ENCODE measurements at regions not wholly inside any gene's neighbourhood (a gene's known extent, or its start where the extent isn't known, plus 50 kb on each side); places are given as distances from the start of the nearest gene placed in this dataset.

GRCh38 chr17:73724990-73725389 is 80.7 kb upstream of the SDK2 start:
- DNase-seq: no peak

GRCh38 chr17:73725794-73726515 is 81.7 kb upstream of the SDK2 start:
- no peak for DNase-seq

- no peak for DNase-seq
Measured at GRCh38 chr17:73727941-73728340, 83.7 kb upstream of the SDK2 start.

- no peak for DNase-seq
Measured at GRCh38 chr17:73729101-73729500, 84.9 kb upstream of the SDK2 start.

- DNase-seq: no peak
Measured at GRCh38 chr17:73731733-73732132, 87.5 kb upstream of the SDK2 start.

- no peak for DNase-seq
Measured at GRCh38 chr17:73733517-73733916, 89.3 kb upstream of the SDK2 start.

GRCh38 chr17:73735245-73735644 is 91.0 kb upstream of the SDK2 start:
- no peak for DNase-seq

GRCh38 chr17:73738751-73739575 is 94.7 kb upstream of the SDK2 start:
- no peak for DNase-seq

GRCh38 chr17:73740370-73740769 is 96.1 kb upstream of the SDK2 start:
- no peak for DNase-seq

GRCh38 chr17:73742948-73743381 is 98.7 kb upstream of the SDK2 start:
- no peak for DNase-seq

GRCh38 chr17:73743518-73744201 is 99.4 kb upstream of the SDK2 start:
- DNase-seq: no peak

GRCh38 chr17:73744411-73744810 is 100.2 kb upstream of the SDK2 start:
- no peak for DNase-seq

- DNase-seq: no peak
Measured at GRCh38 chr17:73746314-73747073, 102.2 kb upstream of the SDK2 start.

- no peak for DNase-seq
Measured at GRCh38 chr17:73747221-73748002, 103.2 kb upstream of the SDK2 start.

- no peak for DNase-seq
Measured at GRCh38 chr17:73748508-73748907, 104.3 kb upstream of the SDK2 start.

- no peak for DNase-seq
Measured at GRCh38 chr17:73749337-73749823, 105.1 kb upstream of the SDK2 start.

GRCh38 chr17:73749928-73750605 is 105.8 kb upstream of the SDK2 start:
- DNase-seq: no peak

GRCh38 chr17:73750975-73751374 is 106.7 kb upstream of the SDK2 start:
- DNase-seq: no peak

GRCh38 chr17:73753751-73754496 is 109.7 kb upstream of the SDK2 start:
- no peak for DNase-seq

GRCh38 chr17:73754886-73755400 is 110.7 kb upstream of the SDK2 start:
- no peak for DNase-seq
